HG02885 (cell line): ENCODE measurements at regions not wholly inside any gene's neighbourhood (a gene's known extent, or its start where the extent isn't known, plus 50 kb on each side); places are given as distances from the start of the nearest gene placed in this dataset.
"Not testable (repeated sequence)": the region's sequence is repeated elsewhere in the genome, so short reads cannot be mapped to it uniquely, and the experiment has no call there.

Experiments used
- ATAC-seq: cut with Tn5 transposase; IDR thresholded peaks from one replicate; pipeline ENCODE4 v1.9.1; 2021; ENCODE audit warnings: mild to moderate bottlenecking; ENCODE audit not compliant: unreplicated experiment, poor library complexity

DNA sequence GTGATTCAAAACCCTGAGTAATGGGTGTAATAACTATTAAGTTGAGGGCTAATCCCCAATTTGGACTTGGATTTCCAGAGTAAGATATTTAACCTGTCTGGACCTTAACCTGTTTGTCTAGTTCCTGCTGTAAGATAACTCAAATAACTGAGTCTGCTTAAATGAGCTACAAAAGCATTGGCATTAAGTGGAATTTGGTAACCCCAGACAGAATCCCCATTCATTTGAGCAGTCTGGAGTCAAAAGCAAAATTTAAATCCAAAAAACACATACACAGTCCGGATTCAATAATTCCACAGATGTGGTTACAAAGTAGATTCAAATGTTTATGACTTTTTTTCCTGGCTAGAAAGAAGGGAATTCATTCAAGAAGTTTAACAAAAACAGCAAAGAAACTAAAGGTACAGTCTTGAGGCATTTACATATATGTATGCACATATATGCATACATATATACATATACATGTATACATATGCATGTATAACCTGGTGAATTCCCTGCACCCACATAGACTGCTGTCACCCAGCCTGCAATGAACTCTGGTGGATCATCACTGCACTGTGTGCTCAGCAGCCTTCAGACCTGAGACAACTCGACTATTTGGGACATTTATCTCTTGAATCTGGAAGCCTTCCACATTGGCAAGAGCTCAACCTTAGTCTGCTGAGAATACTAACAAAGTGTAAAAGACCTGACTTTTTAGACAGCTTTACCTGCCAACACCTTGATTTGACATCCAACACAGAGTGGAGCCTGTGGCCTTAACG, 205.4 kb downstream of the LURAP1L start:
- ATAC-seq: no peak

DNA sequence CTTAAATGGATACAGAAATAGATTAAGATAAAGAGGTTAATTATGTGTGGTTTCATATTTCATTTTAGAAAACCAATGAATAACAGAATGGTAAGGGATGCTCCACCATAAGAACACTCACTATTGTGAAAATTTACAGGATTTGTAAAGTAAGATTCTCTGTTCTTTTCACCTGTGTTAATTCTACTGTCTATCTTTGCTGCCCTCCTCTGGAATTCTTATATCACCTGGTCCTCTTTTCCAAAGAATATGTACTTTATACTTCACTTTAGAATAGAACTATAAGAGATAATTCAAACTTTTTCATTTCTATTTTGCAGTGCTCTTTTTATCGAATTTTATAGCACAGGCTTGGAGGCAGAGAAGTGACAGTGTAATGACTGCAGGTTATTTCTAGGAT, 213.4 kb downstream of the LURAP1L start:
- ATAC-seq: no peak

DNA sequence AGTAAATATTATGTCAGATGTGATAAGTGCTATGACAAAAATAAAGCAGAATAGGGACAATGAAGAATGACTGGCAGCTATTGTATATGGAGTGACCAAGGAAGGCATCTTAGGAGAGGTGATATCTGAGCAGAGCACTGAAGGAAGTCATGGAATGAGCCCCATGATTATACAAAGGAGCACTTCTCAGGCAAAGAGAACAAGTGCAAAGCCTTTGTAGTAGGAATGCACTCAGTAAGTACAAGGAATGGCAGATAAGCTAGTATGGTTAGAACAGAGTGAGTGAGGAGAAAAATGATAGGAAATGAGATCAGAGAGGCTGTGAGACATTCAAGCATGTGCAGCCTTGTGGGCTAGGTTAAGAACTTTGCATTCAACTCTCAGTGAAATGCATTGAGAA, 214.8 kb downstream of the LURAP1L start:
- no peak for ATAC-seq

DNA sequence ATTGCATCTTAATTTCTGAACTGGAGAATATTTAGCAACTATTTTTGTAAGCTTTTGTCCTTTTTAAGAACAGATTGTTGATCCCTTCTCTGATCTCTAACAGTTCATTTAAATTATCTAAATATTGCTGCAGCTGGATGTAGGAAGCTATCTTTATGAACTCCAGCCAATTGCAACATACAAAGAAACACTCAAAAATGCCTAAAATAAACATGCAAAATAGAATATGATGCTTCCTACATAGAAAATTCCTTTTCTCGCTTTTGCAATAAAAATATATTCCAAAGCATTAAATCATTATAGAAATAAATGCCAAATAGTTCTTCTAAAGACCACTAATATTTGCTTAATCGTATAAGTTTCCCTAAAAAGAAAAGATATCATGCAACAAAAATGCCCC, 218.6 kb downstream of the LURAP1L start:
- no peak for ATAC-seq

DNA sequence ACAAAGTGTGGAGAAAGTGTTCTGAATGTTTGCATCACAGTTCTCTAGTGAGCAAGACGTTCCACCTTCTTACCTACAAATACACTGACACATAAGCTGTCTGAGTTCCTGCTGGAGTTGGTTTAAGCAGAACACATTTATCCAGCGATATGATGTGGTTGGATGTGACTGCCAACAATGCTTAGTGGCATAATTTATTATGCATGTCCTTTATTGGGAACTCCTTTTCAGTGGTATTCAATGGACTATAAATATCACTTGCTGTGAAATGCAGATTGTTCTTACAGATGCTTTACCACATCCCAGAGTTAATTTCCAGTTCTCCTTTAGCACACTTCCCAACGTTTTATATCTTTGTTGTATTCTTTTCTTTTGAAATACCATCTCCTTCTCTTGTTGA, 222.2 kb downstream of the LURAP1L start:
- no peak for ATAC-seq

DNA sequence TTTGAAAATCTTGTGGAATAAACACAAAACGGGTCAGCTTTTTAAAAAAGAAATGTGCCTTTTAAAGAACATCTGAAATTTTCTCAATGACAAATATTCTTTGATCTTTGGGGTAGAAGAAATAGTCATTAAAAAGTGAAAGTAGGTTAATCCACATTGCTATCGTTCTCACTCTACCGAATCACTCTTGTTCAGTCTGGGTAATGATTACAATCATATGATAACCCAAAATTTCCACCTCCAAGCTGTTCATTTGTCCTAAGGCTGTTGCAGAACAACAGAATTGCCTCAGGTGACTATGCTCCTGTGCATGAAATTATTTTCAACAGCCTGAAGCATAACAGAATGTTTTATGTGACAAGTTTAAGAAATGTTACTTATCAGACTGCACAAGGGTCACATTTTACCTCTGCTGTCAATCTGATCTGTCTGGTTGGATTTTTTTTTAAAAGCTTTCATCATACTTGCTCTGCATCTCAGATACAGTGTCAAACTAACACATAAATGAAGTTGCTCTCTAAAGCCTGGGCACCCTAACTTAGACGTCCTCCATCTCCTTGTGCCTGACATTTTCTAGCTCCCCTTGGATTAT, 227.3 kb downstream of the LURAP1L start:
- ATAC-seq: no peak

DNA sequence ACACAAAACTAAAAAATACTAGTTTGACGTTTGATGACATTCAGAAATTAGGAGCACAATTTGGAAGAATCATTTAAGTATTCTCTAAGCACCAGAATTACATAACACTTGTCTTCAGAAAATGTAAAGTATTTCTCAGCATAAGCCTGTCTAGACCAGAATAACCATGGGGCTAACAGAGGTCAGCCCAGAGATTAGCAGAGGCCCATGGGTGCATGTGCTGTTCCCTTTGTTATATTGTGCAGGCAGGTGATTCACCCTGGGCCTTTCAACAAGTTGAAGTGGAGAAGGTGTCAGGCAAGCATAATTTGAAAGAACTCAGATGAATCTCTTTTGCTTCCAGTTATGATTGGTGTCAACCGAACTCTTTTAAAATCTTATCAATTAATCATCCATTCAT, 227.9 kb downstream of the LURAP1L start:
- ATAC-seq: no peak

DNA sequence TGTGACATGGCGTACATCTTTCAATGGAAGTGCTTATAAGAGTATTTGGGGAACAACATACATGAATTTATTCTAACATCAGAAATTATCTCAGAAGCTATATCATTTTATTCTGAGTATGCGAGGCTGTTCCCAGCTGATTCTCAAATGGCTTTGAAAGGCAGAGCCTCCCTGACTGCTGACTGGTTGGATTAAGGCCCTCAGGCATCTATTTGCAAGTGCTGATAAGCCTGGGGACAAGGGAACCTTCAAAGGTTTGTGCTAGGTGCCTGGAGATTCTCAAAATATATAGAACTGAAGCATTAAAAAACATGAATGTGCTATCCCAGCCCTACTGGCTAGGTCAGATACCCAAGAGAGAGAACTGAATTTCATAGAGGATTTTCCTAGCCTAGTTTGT, 235.1 kb downstream of the LURAP1L start:
- ATAC-seq: no peak

DNA sequence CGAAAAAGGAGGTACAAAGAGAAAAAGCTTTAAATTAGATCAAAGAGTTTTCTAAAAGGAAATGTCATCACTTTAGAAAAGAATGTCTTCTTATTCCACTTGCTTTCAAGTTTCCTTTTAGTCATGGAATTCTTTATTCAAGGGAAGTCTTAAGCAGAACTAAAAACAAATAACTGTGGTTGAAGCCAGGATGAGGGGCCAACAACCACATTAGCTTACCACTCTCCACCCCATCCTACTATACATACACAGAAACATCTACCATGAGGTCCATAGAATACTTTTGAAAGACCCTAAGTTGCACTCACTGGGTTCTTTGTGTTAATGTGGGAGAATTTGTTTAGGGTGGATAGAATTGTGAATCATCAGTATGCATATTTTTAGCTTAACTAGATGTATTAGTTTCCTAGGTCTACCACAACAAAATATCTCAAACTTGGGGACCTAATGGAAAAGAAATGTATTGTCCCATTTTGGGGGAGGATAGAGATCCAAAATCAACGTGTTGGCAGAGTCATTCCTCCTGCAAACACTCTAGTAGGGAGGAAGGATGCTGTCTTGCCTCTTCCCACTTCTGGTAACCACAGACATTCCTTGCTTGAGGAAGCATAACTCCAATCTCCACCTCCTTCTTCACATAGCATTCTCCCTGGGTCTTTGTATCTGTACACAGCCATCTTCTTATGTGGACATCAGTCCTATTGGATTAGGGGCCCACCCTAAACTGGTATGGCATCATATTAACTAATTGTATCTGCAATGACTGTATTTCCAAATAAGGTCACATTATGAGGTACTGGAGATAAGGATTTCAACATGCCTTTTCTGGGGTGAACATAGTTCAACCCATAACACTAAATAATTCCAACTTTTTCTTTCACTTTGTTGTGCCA, 239.4 kb downstream of the LURAP1L start:
- no peak for ATAC-seq

DNA sequence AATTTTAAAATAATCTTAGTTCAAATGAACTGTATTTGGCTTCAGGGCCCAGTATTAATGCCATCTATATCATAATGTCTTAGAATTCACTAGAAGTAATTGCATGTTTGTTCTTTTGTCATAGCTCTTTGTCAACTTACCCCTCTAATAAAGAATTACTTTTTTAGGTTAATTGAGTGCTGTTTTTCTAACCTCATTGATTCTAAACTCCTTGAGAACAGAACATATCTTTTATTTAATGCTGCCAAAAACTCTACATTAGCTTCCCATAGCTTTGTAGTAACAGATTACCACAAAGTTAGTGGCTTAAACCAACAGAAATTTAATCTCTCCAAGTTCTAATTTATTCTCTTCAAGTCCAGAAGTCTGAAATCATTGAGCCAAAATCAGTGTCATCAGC, 242.4 kb downstream of the LURAP1L start:
- no peak for ATAC-seq

DNA sequence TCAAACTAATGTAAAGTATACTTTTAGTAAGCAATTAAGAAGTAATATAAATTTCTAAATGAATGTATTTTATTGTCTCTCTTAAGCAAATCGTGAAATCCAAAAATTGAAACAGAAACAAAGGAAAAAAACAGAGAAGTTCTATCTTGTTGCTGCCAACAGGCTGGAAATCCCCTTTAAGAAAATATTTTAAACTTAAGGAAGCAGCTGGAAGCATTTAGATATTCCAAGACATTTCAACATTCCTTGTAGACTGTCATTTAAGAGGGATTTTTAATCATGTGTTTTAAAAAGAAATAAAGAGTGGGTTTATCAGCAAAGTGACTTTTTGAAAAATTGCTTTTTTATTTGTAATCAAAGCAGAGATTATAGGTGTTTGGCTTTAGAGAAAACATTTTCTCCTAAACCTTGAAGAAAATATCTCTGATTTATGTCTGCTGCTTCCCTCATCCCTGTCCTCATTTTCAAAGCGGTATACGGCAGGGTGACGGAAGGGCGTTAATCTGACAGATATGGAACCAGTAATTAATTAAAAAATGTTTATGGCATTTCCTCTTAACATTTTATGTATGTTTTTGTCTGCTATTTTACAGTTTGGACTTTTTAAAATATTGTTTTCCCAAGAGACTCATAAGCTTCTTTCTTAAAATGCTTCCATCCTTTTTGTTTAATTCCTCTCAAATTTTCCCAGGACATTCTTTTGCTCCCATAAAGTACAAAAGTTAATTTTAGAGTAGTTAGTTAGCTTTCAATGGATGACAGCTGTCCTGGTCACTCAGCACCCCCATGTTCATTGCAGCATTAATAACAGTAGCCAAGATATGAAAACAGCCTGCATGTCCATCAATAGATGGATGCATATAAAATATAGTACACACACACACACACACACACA, 245.6 kb downstream of the LURAP1L start:
- ATAC-seq: no peak

DNA sequence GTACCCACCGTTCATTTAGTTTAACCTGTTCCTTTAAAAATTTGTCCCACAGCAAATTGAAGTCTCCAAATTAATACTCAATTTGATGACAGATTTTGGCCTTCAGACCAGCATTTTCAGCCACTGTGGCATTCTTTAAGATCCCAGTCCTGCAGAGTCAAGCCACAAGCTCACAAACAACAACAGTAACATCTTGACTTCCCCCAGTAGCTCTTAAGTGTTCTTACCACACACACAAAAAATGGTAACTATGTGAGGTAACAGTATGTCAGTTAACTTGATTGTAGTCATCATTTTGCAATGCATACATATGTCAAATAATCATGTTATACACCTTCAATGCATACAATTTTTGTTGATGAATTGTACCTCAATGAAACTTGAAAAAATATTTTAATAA, 247.9 kb downstream of the LURAP1L start:
- no peak for ATAC-seq

DNA sequence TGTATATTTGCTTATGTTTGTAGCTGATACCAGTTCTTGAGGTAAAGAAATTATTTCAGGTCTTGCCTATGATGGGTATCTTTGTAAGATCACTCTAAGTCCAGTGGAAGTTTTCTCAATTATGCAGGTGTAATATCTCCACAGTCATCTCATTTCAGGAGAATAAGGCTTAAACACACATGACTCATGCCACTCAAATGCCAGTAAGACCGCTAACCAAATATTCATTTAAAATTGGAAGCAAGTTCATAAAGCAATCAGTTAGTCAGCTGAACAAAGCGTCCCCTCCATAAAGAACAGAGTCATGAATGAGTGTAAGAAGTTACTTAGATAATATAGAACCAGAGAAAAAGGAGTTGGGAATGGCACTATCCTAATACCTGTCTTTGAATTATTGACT, 248.7 kb downstream of the LURAP1L start:
- no peak for ATAC-seq

DNA sequence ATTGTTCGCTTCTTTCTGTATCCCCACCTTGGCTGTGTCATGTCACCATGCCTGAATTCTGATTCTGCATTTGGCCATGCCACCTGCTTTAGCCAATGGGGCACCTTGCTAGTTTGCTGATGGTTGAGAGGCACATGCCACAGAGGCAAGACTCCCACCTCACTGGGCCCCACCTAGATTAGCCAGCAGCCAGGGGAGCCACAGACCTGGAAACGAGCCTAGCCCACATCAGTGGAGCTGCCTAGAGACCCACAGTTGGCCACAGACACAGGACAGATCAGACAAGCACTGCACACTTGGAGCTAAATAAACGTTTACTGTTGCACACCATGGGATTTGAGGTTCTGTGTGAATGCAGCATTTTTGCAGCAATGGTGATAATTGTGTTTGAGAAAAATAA, 252.1 kb downstream of the LURAP1L start:
- ATAC-seq: no peak

DNA sequence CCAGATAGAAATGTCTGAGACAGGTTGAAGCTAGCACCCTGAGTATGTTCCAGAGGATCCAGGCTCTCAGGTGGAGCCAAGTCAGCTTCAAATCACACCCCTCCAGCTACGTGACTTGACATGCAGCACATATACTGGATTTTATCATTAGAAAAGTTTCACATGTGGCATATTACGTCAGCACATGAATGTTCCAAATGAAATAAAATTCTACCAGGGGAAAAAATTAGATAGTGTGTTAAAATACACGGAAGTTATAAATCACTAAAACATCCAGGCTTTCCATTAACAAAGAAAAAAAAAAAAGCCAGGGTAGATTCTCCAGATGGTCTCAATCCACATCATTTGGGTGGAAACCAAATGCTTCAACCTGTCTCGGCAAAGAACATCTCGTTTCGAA, 251.6 kb downstream of the MPDZ start:
- no peak for ATAC-seq

DNA sequence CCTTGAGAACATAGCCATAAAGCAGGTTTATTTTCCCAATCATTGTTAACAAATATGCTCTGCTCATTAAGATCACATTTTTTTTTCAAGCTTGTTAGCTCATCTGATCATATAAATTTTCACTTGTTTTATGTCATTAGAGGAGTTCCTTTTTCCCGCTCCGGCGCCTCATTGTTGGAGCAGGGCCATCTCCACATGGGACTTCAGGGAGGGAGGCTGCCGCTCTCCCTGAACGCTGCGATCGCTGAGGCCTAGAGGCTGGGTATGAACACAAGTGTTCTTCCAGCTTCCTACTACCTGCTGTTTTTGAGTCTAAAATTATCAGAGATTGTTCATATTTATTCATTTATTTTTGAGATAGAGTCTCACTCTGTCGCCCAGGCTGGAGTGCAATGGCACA, 246.9 kb downstream of the MPDZ start:
- no peak for ATAC-seq

DNA sequence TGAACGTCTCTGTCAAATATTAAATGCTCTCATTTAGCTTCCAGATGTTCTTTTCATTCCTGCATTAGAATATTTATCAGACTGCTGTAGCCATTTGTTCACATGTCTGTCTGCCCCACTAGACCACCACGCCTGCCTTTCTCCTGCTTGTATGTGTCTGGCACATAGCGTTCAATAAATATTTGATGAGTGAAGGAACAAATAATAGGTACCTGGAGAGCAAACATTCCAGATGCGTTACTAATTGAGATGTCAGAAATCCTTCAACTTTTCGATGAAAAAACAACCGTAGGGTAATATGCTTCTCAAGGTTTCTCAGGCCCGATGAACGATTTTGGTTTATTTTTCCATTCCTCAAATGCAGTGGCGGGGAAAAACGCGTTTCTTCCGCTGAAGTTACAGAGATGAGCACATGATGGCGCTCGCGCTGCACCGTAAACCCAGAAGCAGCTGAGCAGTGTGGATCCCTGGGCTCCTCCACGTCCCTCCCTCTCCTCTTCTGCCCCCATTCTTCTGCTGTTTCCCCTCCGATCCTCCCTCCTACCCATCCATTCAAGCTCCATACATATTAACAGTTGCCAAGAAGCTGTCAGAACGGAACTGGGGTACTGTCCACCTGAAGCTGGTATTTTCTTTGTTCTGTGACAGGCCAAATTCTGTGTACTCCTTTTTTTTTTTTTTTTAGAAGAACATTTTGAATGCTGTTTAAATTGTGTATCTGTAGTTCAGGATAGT, 245.4 kb downstream of the MPDZ start:
- ATAC-seq: peak; percentile 77

DNA sequence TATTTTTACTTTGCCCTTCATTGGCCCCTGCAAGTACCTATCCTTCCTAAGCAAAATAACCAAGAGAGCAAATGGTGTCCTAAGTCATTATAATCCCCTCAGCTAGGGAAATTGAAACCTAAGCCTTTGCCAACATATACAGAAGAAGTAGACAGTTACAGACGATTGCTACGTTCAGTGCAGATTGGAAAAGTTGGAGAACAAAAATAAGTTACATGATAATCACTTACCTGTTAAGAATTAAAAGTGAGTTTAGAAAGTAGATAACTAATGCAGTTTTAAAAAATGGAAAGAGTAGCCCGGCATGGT, 244.8 kb downstream of the MPDZ start:
- no peak for ATAC-seq

DNA sequence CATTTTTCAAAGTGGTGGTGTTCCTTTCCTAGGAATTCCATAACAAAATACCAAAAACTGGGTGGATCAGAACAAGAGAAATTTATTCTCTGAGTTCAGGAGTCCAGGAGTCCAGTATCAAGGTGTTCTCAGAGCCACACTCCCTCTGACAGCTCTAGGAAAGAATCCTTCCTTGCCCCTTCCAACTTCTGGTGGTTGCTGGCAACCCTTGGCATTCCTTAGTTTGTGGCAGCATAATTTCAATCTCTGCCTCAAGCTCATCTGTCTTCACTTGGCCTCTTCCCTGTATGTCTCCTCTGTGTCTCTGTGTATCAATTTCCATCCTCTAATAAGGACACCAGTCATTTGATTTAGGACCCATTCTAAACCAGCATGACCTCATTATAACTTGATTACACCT, 243.7 kb downstream of the MPDZ start:
- no peak for ATAC-seq

DNA sequence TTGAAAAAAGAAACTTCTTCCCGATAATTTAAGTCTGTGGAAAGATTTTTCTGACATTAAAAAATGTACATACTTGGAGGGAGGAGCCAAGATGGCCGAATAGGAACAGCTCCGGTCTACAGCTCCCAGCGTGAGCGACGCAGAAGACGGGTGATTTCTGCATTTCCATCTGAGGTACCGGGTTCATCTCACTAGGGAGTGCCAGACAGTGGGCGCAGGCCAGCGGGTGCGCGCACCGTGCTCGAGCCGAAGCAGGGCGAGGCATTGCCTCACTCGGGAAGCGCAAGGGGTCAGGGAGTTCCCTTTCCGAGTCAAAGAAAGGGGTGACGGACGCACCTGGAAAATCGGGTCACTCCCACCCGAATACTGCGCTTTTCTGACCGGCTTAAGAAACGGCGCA, 241.7 kb downstream of the MPDZ start:
- ATAC-seq: not testable (repeated sequence)
